ENCODE measurements at regions not wholly inside any gene's neighbourhood (a gene's known extent, or its start where the extent isn't known, plus 50 kb on each side); places are given as distances from the start of the nearest gene placed in this dataset.

- H3K4me3 ChIP-seq (ENCODE audit: low read depth, low read length), result no peak overlapping the region
- TF ChIP-seq CTCF (IDR thresholded peaks at IDR 0.05; ENCODE audit: low read depth, low read length), result no peak
Measured at GRCh38 chr4:114310296-114310925, 288.2 kb upstream of the UGT8 start.

- TF ChIP-seq CTCF (IDR thresholded peaks at IDR 0.05; ENCODE audit: low read depth, low read length), result no peak
- no peak overlapping the region for H3K4me3 ChIP-seq (ENCODE audit: low read depth, low read length)
Measured at GRCh38 chr4:114311787-114312186, 286.8 kb upstream of the UGT8 start.

- TF ChIP-seq CTCF (IDR thresholded peaks at IDR 0.05; ENCODE audit: low read depth, low read length), result no peak
- no peak overlapping the region for H3K4me3 ChIP-seq (ENCODE audit: low read depth, low read length)
Measured at GRCh38 chr4:114312338-114312737, 286.3 kb upstream of the UGT8 start.

- no peak overlapping the region for H3K4me3 ChIP-seq (ENCODE audit: low read depth, low read length)
- no peak for TF ChIP-seq CTCF (IDR thresholded peaks at IDR 0.05; ENCODE audit: low read depth, low read length)
Measured at GRCh38 chr4:114316789-114317188, 281.8 kb upstream of the UGT8 start.

GRCh38 chr4:114317564-114317963 lies 281.0 kb upstream of the UGT8 start:
- H3K4me3 ChIP-seq (ENCODE audit: low read depth, low read length), result no peak overlapping the region
- TF ChIP-seq CTCF (IDR thresholded peaks at IDR 0.05; ENCODE audit: low read depth, low read length), result no peak

GRCh38 chr4:114318309-114318708 lies 280.3 kb upstream of the UGT8 start:
- no peak overlapping the region for H3K4me3 ChIP-seq (ENCODE audit: low read depth, low read length)
- TF ChIP-seq CTCF (IDR thresholded peaks at IDR 0.05; ENCODE audit: low read depth, low read length), result no peak

GRCh38 chr4:114320126-114320525 lies 278.5 kb upstream of the UGT8 start:
- no peak for TF ChIP-seq CTCF (IDR thresholded peaks at IDR 0.05; ENCODE audit: low read depth, low read length)
- H3K4me3 ChIP-seq (ENCODE audit: low read depth, low read length), result no peak overlapping the region
